Smooth muscle cell (in vitro differentiated cells): ENCODE measurements at regions not wholly inside any gene's neighbourhood (a gene's known extent, or its start where the extent isn't known, plus 50 kb on each side); places are given as distances from the start of the nearest gene placed in this dataset.

Source experiments
- DNase-seq: peaks from one replicate; lab custom pipeline; 2025; ENCODE audit not compliant: unreplicated experiment; lab: John Stamatoyannopoulos, UW
- H2AFZ ChIP-seq: fragments of 200-600 bp; sonication (generic); 2 replicates; pipeline ENCODE4 v1.6.0; 2016; ENCODE audit warnings: antibody characterized with exemption, low read depth, mild to moderate bottlenecking
- H3F3A ChIP-seq: fragments of 200-600 bp; sonication (generic); 2 replicates; pipeline ENCODE4 v1.6.0; 2017; ENCODE audit warnings: antibody characterized with exemption, low read depth
- H3K27ac ChIP-seq: fragments of 200-600 bp; sonication (generic); 2 replicates; pipeline ENCODE4 v1.5.1; 2016; ENCODE audit warnings: low read depth, mild to moderate bottlenecking
- H3K27me3 ChIP-seq: fragments of 200-600 bp; sonication (generic); 2 replicates; pipeline ENCODE4 v1.6.1; 2016; ENCODE audit warnings: low read depth, mild to moderate bottlenecking
- H3K36me3 ChIP-seq: fragments of 200-600 bp; sonication (generic); 2 replicates; pipeline ENCODE4 v1.5.1; 2016; ENCODE audit warnings: low read depth
- H3K4me1 ChIP-seq: fragments of 200-600 bp; sonication (generic); 2 replicates; pipeline ENCODE4 v1.5.1; 2016; ENCODE audit warnings: low read depth
- H3K4me2 ChIP-seq: fragments of 200-600 bp; sonication (generic); 2 replicates; pipeline ENCODE4 v1.6.0; 2016; ENCODE audit warnings: mild to moderate bottlenecking
- H3K4me3 ChIP-seq: fragments of 200-600 bp; sonication (generic); 2 replicates; pipeline ENCODE4 v1.5.1; 2016; ENCODE audit warnings: mild to moderate bottlenecking
- H3K79me2 ChIP-seq: fragments of 200-600 bp; sonication (generic); 2 replicates; pipeline ENCODE4 v1.6.0; 2016; ENCODE audit warnings: low read depth, mild to moderate bottlenecking
- H3K9ac ChIP-seq: fragments of 200-600 bp; sonication (generic); 2 replicates; pipeline ENCODE4 v1.6.0; 2016; ENCODE audit warnings: low read depth
- H3K9me3 ChIP-seq: fragments of 200-600 bp; sonication (generic); replicated peaks from 2 replicates; pipeline ENCODE4 v1.5.1; 2016; ENCODE audit warnings: low read depth
- H4K20me1 ChIP-seq: fragments of 200-600 bp; sonication (generic); 2 replicates; pipeline ENCODE4 v1.6.0; 2016; ENCODE audit warnings: low read depth
- WGBS: methylation state at CpG from one replicate; pipeline ENCODE4 v1.1.7; 2016; ENCODE audit warnings: low lambda C conversion rate; 5-methylcytosine and 5-hydroxymethylcytosine counted together
- TF ChIP-seq, protein P1 (sequence below): fragments of 200-600 bp; sonication (generic); IDR thresholded peaks from 2 replicates; pipeline ENCODE4 v1.5.1; 2017; ENCODE audit warnings: borderline replicate concordance, mild to moderate bottlenecking, antibody characterized with exemption; ENCODE audit not compliant: insufficient read depth, poor library complexity, severe bottlenecking

DNA sequence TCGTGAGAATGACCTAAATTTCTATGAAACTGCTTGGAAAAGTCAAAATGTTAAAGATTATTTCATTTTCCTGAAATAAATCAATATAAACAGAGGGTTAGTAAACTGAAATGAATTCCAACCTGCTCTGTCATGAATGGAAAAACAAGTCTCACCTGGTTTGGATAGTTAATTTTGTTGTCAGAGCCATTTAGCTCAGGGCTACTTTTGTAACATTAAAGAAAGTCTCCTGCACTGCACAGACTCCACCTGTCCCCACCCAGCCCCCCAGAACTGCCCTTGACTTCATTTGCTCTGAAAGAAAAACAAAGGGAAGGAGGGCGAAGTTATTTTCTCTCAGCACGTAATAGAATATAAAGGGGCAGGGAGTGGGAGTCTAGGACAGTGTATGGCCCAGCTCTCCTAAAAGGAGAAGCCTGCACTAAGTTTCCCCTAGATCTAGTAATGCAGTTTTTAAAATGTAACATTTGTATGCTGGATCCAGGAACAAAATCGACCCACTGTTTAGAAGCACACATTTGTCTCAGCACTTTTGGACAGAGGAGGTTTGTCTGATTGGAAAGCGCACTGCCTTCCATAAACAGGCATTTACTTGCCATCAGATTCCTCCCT is 54.2 kb upstream of the ACSL3 start:
- H3K4me3 ChIP-seq = no peak overlapping the region
- peak overlapping the region; percentile 74 for H2AFZ ChIP-seq
- peak overlapping the region; percentile 74 for H3K4me2 ChIP-seq
- H3K27ac ChIP-seq = peak overlapping the region; percentile 84
- H3K79me2 ChIP-seq = no peaks in the 10 kb centered on the region
- no peaks in the 10 kb centered on the region for H3K27me3 ChIP-seq
- no peaks in the 10 kb centered on the region for H3F3A ChIP-seq
- H3K9me3 ChIP-seq = no peaks in the 10 kb centered on the region
- TF ChIP-seq, protein P1, sequence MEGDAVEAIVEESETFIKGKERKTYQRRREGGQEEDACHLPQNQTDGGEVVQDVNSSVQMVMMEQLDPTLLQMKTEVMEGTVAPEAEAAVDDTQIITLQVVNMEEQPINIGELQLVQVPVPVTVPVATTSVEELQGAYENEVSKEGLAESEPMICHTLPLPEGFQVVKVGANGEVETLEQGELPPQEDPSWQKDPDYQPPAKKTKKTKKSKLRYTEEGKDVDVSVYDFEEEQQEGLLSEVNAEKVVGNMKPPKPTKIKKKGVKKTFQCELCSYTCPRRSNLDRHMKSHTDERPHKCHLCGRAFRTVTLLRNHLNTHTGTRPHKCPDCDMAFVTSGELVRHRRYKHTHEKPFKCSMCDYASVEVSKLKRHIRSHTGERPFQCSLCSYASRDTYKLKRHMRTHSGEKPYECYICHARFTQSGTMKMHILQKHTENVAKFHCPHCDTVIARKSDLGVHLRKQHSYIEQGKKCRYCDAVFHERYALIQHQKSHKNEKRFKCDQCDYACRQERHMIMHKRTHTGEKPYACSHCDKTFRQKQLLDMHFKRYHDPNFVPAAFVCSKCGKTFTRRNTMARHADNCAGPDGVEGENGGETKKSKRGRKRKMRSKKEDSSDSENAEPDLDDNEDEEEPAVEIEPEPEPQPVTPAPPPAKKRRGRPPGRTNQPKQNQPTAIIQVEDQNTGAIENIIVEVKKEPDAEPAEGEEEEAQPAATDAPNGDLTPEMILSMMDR = no peak
- no peaks in the 10 kb centered on the region for H3K36me3 ChIP-seq
- H4K20me1 ChIP-seq = no peaks in the 10 kb centered on the region
- H3K4me1 ChIP-seq = peaks cover 12% of the 10 kb centered on the region
- WGBS = 54% methylated on average over 5 of the region's 5 CpGs
- DNase-seq = no peak
- peak overlapping the region; percentile 77 for H3K9ac ChIP-seq

DNA sequence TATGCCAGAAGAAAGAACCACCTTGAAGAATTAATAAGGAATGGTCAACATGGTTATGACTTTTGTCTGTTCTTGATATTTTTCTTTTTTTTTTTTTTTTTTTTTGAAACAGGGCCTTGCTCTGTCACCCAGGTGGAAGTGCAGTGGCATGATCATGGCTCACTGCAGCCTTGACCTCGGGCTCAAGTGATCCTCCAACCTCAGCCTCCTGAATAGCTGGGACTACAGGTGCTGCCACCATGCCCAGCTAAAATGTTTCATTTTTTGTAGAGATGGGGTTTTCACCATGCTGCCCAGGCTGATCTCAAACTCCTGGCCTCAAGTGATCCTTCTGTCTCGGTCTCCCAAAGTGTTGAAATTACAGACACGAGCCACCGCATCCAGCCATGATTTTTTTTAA is 53.4 kb upstream of the ACSL3 start:
- no peak for DNase-seq
- WGBS = 96% methylated on average over 4 of the region's 4 CpGs
- TF ChIP-seq, protein P1 = no peak

DNA sequence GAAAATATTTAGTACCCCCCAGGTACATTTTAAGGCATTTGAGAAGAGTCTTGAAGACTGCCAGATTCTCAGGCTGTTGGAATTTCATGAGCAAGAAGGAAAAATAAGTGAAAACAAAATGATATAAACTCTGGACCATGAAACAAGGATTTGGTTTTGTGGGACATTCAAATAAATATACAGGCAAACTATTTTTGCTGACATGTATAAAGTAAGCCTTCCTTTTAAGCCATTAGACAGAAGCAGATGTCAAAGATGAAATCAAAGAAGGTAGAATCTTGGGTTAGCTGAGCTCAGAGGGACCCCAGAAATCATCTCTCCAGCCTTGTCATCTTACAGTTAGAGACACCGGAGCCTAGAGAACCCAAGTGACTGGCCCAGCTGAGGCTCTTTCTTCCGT is 51.3 kb upstream of the ACSL3 start:
- Histone ChIP-seq H3K79me2 (no peaks in the 10 kb centered on the region), H3K4me3 (no peak overlapping the region), H3F3A (no peaks in the 10 kb centered on the region), H4K20me1 (no peaks in the 10 kb centered on the region), H3K36me3 (no peaks in the 10 kb centered on the region), H3K9me3 (no peaks in the 10 kb centered on the region), H3K27ac (no peak overlapping the region), H3K4me2 (no peak overlapping the region), H3K9ac (no peak overlapping the region), H2AFZ (no peak overlapping the region), H3K4me1 (peaks cover 12% of the 10 kb centered on the region), H3K27me3 (no peaks in the 10 kb centered on the region)
- TF ChIP-seq, protein P1 = no peak
- WGBS = 89% methylated on average over 2 of the region's 2 CpGs
- DNase-seq = no peak

More for the DNA sequence above, 53.4 kb upstream of the ACSL3 start:
- no peaks in the 10 kb centered on the region for H3K27me3 ChIP-seq
- H3K4me2 ChIP-seq = no peak overlapping the region
- H3K9me3 ChIP-seq = no peaks in the 10 kb centered on the region
- H3K9ac ChIP-seq = no peak overlapping the region
- H3K27ac ChIP-seq = peak overlapping the region; percentile 84
- H3F3A ChIP-seq = no peaks in the 10 kb centered on the region
- H2AFZ ChIP-seq = no peak overlapping the region
- H3K4me3 ChIP-seq = no peak overlapping the region
- H4K20me1 ChIP-seq = no peaks in the 10 kb centered on the region
- H3K36me3 ChIP-seq = no peaks in the 10 kb centered on the region
- H3K4me1 ChIP-seq = peaks cover 12% of the 10 kb centered on the region
- H3K79me2 ChIP-seq = no peaks in the 10 kb centered on the region

DNA sequence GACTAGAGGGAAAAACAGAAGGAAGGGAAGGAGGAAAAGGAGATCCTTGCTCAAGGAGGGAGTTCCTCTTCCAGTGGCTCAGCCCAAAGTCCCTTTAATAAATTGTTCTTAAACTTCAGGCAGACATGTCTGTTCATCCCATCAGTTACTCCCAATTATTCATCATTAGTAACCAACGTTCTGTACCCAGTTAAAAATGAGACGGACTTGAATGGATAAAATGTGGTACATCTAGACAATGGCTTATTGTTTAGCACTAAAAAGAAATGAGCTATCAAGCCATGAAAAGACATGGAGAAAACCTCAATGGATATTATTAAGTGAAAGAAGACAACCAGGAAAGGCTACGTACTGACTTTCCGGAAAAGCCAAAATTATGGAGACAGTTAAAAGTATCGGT is 50.8 kb upstream of the ACSL3 start:
- no peak overlapping the region for H2AFZ ChIP-seq
- 93% methylated on average over 5 of the region's 5 CpGs for WGBS
- no peaks in the 10 kb centered on the region for H3K9me3 ChIP-seq
- H3K4me3 ChIP-seq = no peak overlapping the region
- no peaks in the 10 kb centered on the region for H3K36me3 ChIP-seq
- no peaks in the 10 kb centered on the region for H3K27me3 ChIP-seq
- H3K4me1 ChIP-seq = peaks cover 12% of the 10 kb centered on the region
- H3K27ac ChIP-seq = no peak overlapping the region
- TF ChIP-seq, protein P1 = no peak
- DNase-seq = no peak
- no peaks in the 10 kb centered on the region for H3F3A ChIP-seq
- no peaks in the 10 kb centered on the region for H3K79me2 ChIP-seq
- no peak overlapping the region for H3K4me2 ChIP-seq
- no peak overlapping the region for H3K9ac ChIP-seq
- no peaks in the 10 kb centered on the region for H4K20me1 ChIP-seq
